ENCODE measurements at regions not wholly inside any gene's neighbourhood (a gene's known extent, or its start where the extent isn't known, plus 50 kb on each side); places are given as distances from the start of the nearest gene placed in this dataset.

DNA sequence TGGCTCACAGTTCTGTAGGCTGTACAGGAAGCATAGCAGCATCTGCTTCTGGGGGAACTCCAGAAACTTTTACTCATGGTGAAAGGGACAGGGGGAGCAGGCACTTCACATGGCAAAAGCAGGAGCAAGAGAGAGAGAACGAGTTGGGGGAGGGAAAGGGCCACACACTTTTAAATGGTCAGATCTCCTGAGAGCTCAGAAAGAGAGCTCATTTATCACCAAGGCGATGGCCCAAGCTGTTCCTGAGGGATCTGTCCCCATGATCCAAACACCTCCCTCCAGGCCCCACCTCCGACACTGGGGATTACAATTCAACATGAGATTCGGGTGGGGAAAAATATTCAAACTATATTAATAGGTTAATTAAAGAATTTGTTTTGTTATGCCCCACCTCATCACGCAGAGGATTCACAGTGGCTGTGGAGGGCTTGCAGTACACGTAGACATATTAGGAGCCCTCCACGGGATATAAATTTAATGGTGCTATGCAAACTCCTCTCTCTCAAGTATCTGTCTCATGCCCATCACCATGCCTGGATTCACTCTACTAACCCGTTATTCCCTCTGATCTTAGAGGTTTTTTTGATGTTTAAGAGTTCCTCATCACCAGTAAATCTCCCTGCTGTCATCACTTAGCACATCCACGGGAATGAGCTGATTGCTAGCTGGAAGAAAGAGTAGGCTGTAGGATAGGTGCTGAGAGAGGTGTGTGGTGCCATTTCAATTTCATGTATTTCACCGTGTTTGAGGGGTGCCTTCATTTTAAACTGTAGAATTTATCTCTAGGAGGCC is 84.5 kb upstream of the ARHGAP28 start:
- TF ChIP-seq, protein P1, sequence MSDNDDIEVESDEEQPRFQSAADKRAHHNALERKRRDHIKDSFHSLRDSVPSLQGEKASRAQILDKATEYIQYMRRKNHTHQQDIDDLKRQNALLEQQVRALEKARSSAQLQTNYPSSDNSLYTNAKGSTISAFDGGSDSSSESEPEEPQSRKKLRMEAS (IDR thresholded peaks at IDR 0.05): no peak
- no peak for TF ChIP-seq POLR2A (IDR thresholded peaks at IDR 0.05; ENCODE audit: borderline replicate concordance, extremely low read depth, insufficient read depth, insufficient read length)
- TF ChIP-seq, protein P2, sequence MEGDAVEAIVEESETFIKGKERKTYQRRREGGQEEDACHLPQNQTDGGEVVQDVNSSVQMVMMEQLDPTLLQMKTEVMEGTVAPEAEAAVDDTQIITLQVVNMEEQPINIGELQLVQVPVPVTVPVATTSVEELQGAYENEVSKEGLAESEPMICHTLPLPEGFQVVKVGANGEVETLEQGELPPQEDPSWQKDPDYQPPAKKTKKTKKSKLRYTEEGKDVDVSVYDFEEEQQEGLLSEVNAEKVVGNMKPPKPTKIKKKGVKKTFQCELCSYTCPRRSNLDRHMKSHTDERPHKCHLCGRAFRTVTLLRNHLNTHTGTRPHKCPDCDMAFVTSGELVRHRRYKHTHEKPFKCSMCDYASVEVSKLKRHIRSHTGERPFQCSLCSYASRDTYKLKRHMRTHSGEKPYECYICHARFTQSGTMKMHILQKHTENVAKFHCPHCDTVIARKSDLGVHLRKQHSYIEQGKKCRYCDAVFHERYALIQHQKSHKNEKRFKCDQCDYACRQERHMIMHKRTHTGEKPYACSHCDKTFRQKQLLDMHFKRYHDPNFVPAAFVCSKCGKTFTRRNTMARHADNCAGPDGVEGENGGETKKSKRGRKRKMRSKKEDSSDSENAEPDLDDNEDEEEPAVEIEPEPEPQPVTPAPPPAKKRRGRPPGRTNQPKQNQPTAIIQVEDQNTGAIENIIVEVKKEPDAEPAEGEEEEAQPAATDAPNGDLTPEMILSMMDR (IDR thresholded peaks at IDR 0.05 in 2 of 3, conservative IDR thresholded peaks at IDR 0.05 in 1 of 3; ENCODE audit: borderline replicate concordance in 1 of 3, insufficient read depth in 1 of 3, low read depth in 2 of 3, low read length in 2 of 3): no peak
- TF ChIP-seq FOSL1 (IDR thresholded peaks at IDR 0.05; ENCODE audit: low read depth): no peak
- TF ChIP-seq, protein P3, sequence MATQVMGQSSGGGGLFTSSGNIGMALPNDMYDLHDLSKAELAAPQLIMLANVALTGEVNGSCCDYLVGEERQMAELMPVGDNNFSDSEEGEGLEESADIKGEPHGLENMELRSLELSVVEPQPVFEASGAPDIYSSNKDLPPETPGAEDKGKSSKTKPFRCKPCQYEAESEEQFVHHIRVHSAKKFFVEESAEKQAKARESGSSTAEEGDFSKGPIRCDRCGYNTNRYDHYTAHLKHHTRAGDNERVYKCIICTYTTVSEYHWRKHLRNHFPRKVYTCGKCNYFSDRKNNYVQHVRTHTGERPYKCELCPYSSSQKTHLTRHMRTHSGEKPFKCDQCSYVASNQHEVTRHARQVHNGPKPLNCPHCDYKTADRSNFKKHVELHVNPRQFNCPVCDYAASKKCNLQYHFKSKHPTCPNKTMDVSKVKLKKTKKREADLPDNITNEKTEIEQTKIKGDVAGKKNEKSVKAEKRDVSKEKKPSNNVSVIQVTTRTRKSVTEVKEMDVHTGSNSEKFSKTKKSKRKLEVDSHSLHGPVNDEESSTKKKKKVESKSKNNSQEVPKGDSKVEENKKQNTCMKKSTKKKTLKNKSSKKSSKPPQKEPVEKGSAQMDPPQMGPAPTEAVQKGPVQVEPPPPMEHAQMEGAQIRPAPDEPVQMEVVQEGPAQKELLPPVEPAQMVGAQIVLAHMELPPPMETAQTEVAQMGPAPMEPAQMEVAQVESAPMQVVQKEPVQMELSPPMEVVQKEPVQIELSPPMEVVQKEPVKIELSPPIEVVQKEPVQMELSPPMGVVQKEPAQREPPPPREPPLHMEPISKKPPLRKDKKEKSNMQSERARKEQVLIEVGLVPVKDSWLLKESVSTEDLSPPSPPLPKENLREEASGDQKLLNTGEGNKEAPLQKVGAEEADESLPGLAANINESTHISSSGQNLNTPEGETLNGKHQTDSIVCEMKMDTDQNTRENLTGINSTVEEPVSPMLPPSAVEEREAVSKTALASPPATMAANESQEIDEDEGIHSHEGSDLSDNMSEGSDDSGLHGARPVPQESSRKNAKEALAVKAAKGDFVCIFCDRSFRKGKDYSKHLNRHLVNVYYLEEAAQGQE (IDR thresholded peaks at IDR 0.05; ENCODE audit: low read depth): no peak
- TF ChIP-seq EZH2 (IDR thresholded peaks at IDR 0.05): no peak
- no peak for TF ChIP-seq ZNF274 (IDR thresholded peaks at IDR 0.05; ENCODE audit: low read depth, low read length)
